T-cell (primary cell): ENCODE measurements at regions not wholly inside any gene's neighbourhood (a gene's known extent, or its start where the extent isn't known, plus 50 kb on each side); places are given as distances from the start of the nearest gene placed in this dataset.

ENCODE experiments used
- ATAC-seq, 4 experiments: fragments of 200-7000 bp in 3 of 4; fragments of 150-1000 bp in 1 of 4; cut with Tn5 transposase; replicated peaks in 1 of 4; 1 replicate in 3 of 4; 2 replicates in 1 of 4; pipeline ENCODE4 v1.10.0; 2021; ENCODE audit warnings: moderate library complexity in 3 of 4, mild to moderate bottlenecking in 2 of 4, moderate number of reproducible peaks in 1 of 4
- CTCF ChIA-PET, 2 donors: fragments of 300-600 bp; sonication (Branson Sonifier 250); formaldehyde crosslinking; loops; one replicate each; lab custom pipeline; 2022; ENCODE audit warnings: antibody characterized with exemption in 2 of 2; lab: Charles Lee
- POLR2A ChIA-PET, 2 donors: fragments of 300-600 bp; sonication (Branson Sonifier 250); formaldehyde crosslinking; loops; one replicate each; lab custom pipeline; 2022; ENCODE audit warnings: antibody characterized with exemption in 2 of 2; lab: Charles Lee
- DNase-seq, 35 experiments: peaks; one replicate each; pipeline versions ENCODE4 v3.0.0 to v3.0.0-alpha.2; 2013 to 2023
- H3K27ac ChIP-seq: one replicate; pipeline ENCODE4 v1.5.1; 2013; ENCODE audit warnings: low read length
- H3K27me3 ChIP-seq, 2 experiments: replicated peaks in 1 of 2; 1 replicate in 1 of 2; 2 replicates in 1 of 2; pipeline versions ENCODE4 v1.6.1 to v1.7.0; 2013; ENCODE audit warnings: low read length in 1 of 2, mixed read lengths in 1 of 2; ENCODE audit not compliant: control insufficient read depth in 2 of 2, insufficient read depth in 2 of 2; ENCODE audit errors: extremely low read depth in 1 of 2
- H3K36me3 ChIP-seq, 2 donors: 1 replicate in 1 of 2; 2 replicates in 1 of 2; pipeline versions ENCODE4 v1.6.1 to v1.7.0; 2013; ENCODE audit warnings: low read length in 1 of 2; ENCODE audit not compliant: control insufficient read depth in 2 of 2, insufficient read depth in 1 of 2; ENCODE audit errors: extremely low read depth in 1 of 2
- H3K4me1 ChIP-seq, 2 experiments: 1 replicate in 1 of 2; 2 replicates in 1 of 2; pipeline versions ENCODE4 v1.6.1 to v1.7.0; 2013; ENCODE audit warnings: low read length in 2 of 2, mixed read lengths in 1 of 2; ENCODE audit not compliant: insufficient read depth in 2 of 2, control insufficient read depth in 1 of 2; ENCODE audit errors: extremely low read depth in 1 of 2
- H3K4me3 ChIP-seq, 2 donors: 1 replicate in 1 of 2; 2 replicates in 1 of 2; pipeline versions ENCODE4 v1.5.1 to v1.7.0; 2013; ENCODE audit warnings: mild to moderate bottlenecking in 2 of 2, low read length in 1 of 2, moderate library complexity in 1 of 2; ENCODE audit not compliant: control insufficient read depth in 1 of 2; ENCODE audit errors: extremely low read depth in 1 of 2
- H3K9me3 ChIP-seq: 2 replicates; pipeline ENCODE4 v1.7.0; 2013
- H3K27ac Mint-ChIP-seq, 2 donors: one replicate each; pipeline ENCODE4 v1.8.0; 2020 to 2021; ENCODE audit warnings: mild to moderate bottlenecking in 2 of 2, mixed read lengths in 2 of 2
- H3K27me3 Mint-ChIP-seq, 2 donors: one replicate each; pipeline ENCODE4 v1.8.0; 2021 to 2022; ENCODE audit warnings: mixed read lengths in 2 of 2
- H3K36me3 Mint-ChIP-seq: one replicate; pipeline ENCODE4 v1.8.0; 2021; ENCODE audit warnings: mixed read lengths
- H3K4me1 Mint-ChIP-seq, 3 donors: one replicate each; pipeline ENCODE4 v1.8.0; 2020 to 2022; ENCODE audit warnings: mixed read lengths in 3 of 3, mild to moderate bottlenecking in 1 of 3
- H3K4me3 Mint-ChIP-seq, 3 donors: one replicate each; pipeline ENCODE4 v1.8.0; 2020 to 2022; ENCODE audit warnings: mild to moderate bottlenecking in 3 of 3, mixed read lengths in 3 of 3, moderate library complexity in 3 of 3
- H3K9me3 Mint-ChIP-seq, 3 donors: one replicate each; pipeline ENCODE4 v1.8.0; 2020 to 2022; ENCODE audit warnings: mixed read lengths in 3 of 3
- WGBS: methylation state at CpG from one replicate; pipeline ENCODE4 v1.1.5; 2013; ENCODE audit warnings: missing lambda C conversion rate; ENCODE audit not compliant: insufficient coverage; 5-methylcytosine and 5-hydroxymethylcytosine counted together

GRCh38 chr3:40855871-40856270, 331.1 kb downstream of the ZNF621 start:
- no peaks in the 10 kb centered on the region for H3K36me3 Mint-ChIP-seq
- no peak for ATAC-seq
- H3K27me3 Mint-ChIP-seq = peaks cover 0 to 3% of the 10 kb centered on the region in 2 donors
- CTCF ChIA-PET = no interaction called here
- 83% methylated on average over 1 of the region's 1 CpG for WGBS
- H3K36me3 ChIP-seq = no peaks in the 10 kb centered on the region
- no peak overlapping the region for H3K4me3 ChIP-seq
- POLR2A ChIA-PET = no interaction called here
- H3K27ac Mint-ChIP-seq = no peak overlapping the region
- H3K4me1 Mint-ChIP-seq = no peaks in the 10 kb centered on the region
- no peaks in the 10 kb centered on the region for H3K9me3 ChIP-seq
- no peak overlapping the region for H3K27ac ChIP-seq
- H3K9me3 Mint-ChIP-seq = no peaks in the 10 kb centered on the region
- no peaks in the 10 kb centered on the region for H3K4me1 ChIP-seq
- no peak for DNase-seq
- no peak overlapping the region for H3K4me3 Mint-ChIP-seq
- H3K27me3 ChIP-seq = no peaks in the 10 kb centered on the region

DNA sequence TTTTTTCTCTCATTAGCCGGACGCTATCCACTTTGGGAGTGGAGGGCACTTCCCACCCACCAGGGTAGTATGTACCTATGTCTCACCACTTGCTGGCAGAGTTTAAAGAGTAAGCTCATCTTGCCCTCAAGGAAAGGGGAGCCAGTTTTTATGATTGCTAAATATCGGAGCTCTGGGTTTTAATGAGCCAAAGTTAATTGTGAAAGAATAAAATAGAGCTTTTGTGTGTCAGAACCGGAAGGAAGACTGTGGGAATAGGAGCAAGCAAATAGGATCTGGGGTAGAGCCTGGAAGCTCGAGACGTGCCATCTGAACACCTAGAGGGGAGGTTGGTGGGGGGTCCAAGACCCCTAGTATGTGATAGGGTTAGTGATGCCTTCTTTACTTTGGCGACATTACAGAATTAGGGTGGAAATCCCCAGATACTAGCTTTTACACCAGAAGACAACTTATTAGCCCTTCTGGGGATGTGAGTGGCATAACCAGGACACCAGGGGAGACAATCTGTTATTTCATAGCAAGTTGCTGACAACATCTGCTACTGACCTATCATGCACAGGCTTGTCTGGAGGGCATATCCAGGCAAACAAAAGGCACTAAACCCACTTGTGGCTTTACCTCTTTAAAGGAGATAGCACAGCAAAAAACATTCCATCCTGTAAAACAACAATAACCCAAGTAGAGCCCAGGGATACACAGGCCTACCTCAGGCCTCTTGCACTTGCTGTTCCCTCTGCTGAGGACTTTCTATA, 333.8 kb downstream of the ZNF621 start:
- H3K27ac ChIP-seq = no peak overlapping the region

GRCh38 chr3:40862946-40863345, 336.4 kb upstream of the CTNNB1 start:
- Histone ChIP-seq H3K36me3 (no peaks in the 10 kb centered on the region), H3K4me1 (no peaks in the 10 kb centered on the region), H3K4me3 (no peak overlapping the region), H3K27ac (no peak overlapping the region), H3K27me3 (peaks cover 0 to under 1% of the 10 kb centered on the region in 2 experiments), H3K9me3 (no peaks in the 10 kb centered on the region)
- ChIA-PET POLR2A (no interaction called here), CTCF (no interaction called here)
- Mint-ChIP-seq H3K4me3 (no peak overlapping the region), H3K9me3 (no peaks in the 10 kb centered on the region), H3K27me3 (peaks cover 12 to 13% of the 10 kb centered on the region in 2 donors), H3K36me3 (no peaks in the 10 kb centered on the region), H3K27ac (no peak overlapping the region), H3K4me1 (no peaks in the 10 kb centered on the region)
- WGBS = 71% methylated on average over 1 of the region's 2 CpGs
- DNase-seq (no peak), ATAC-seq (no peak)

More for the DNA sequence above, 333.8 kb downstream of the ZNF621 start:
- DNase-seq (no peak), ATAC-seq (no peak)
- no peaks in the 10 kb centered on the region for H3K4me1 Mint-ChIP-seq
- H3K4me3 Mint-ChIP-seq = no peak overlapping the region
- no peaks in the 10 kb centered on the region for H3K9me3 Mint-ChIP-seq
- no peak overlapping the region for H3K27ac Mint-ChIP-seq
- H3K4me3 ChIP-seq = no peak overlapping the region
- no peaks in the 10 kb centered on the region for H3K9me3 ChIP-seq
- H3K4me1 ChIP-seq = no peaks in the 10 kb centered on the region
- WGBS = 69% methylated on average over 4 of the region's 7 CpGs
- H3K36me3 Mint-ChIP-seq = no peaks in the 10 kb centered on the region
- CTCF ChIA-PET = interaction anchor here in 1 of 2 donors (0.5 kb wide), 1 partner anchor 20 kb away, joined by 3 read pairs; no protein-coding TSS in a partner anchor
- no peaks in the 10 kb centered on the region for H3K36me3 ChIP-seq
- no peaks in the 10 kb centered on the region for H3K27me3 ChIP-seq
- H3K27me3 Mint-ChIP-seq = peaks cover 3 to 10% of the 10 kb centered on the region in 2 donors
- POLR2A ChIA-PET = interaction anchor here (0.6 to 0.7 kb wide), 2 partner anchors 115 to 1205 kb away, joined by 5 to 9 read pairs; no protein-coding TSS in a partner anchor

DNA sequence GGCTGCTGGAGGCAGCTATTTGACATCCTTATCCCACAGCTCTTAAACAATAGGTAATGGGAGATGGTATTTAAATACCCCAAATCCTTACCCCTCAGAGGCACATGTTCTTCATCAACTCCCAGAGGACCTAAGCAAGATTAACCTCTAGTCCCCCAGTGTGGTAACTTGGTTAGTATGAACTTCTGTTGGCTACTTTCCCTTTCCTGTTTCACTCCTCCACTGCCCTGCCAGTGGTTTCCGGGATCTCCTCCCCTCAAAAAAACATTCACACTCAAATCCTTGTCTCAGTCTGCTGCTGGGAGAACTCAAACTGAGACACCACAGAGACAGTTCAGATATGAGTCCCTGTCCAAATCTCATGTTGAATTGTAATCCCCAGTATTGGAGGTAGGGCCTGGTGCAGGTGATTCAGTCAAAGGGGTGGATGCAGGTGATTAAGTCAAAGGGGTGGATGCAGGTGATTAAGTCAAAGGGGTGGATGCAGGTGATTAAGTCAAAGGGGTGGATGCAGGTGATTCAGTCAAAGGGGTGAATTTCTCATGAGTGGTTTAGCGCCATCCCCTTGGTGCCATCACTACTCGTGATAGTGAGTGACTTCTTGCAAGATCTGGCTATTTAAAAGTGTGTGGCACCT, 335.0 kb upstream of the CTNNB1 start:
- Mint-ChIP-seq H3K4me1 (no peaks in the 10 kb centered on the region), H3K4me3 (no peak overlapping the region), H3K27ac (no peak overlapping the region), H3K36me3 (no peaks in the 10 kb centered on the region), H3K27me3 (peaks cover 12 to 13% of the 10 kb centered on the region in 2 donors), H3K9me3 (no peaks in the 10 kb centered on the region)
- POLR2A ChIA-PET = no interaction called here
- no peak overlapping the region for H3K4me3 ChIP-seq
- H3K4me1 ChIP-seq = no peaks in the 10 kb centered on the region
- no peaks in the 10 kb centered on the region for H3K9me3 ChIP-seq
- H3K27me3 ChIP-seq = peaks cover 0 to 3% of the 10 kb centered on the region in 2 experiments
- no peak overlapping the region for H3K27ac ChIP-seq
- DNase-seq = no peak
- no peaks in the 10 kb centered on the region for H3K36me3 ChIP-seq
- CTCF ChIA-PET = no interaction called here
- 88% methylated on average over 2 of the region's 3 CpGs for WGBS
- no peak for ATAC-seq

DNA sequence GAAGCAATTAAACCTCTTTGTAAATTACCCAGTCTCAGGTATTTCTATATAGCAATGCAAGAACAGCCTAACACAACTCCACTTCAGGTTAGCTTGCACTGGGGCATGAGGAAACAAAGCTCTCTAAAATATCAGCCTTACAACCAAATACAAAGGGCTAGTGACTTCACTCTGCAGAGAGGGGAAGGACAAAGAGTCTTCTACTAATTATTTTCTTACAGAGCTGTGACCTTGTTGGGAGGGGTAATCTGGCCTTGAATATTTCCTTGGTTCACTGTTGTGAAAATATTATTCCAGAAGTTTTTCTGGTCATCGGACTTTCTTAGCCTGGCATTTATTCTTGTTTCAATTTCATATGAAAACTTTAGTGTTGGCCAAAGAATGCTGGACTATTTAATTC, 334.4 kb upstream of the CTNNB1 start:
- WGBS = no CpG with 5 or more reads among the region's 1 CpG
- Mint-ChIP-seq H3K27me3 (peaks cover 12 to 13% of the 10 kb centered on the region in 2 donors), H3K9me3 (no peaks in the 10 kb centered on the region), H3K36me3 (no peaks in the 10 kb centered on the region), H3K4me1 (no peaks in the 10 kb centered on the region), H3K4me3 (no peak overlapping the region), H3K27ac (no peak overlapping the region)
- DNase-seq (no peak), ATAC-seq (no peak)
- H3K36me3 ChIP-seq = no peaks in the 10 kb centered on the region
- H3K9me3 ChIP-seq = no peaks in the 10 kb centered on the region
- peaks cover 0 to 4% of the 10 kb centered on the region in 2 experiments for H3K27me3 ChIP-seq
- POLR2A ChIA-PET = no interaction called here
- H3K4me3 ChIP-seq = no peak overlapping the region
- CTCF ChIA-PET = no interaction called here
- no peaks in the 10 kb centered on the region for H3K4me1 ChIP-seq
- H3K27ac ChIP-seq = no peak overlapping the region

- no peaks in the 10 kb centered on the region for H3K9me3 Mint-ChIP-seq
- ChIA-PET CTCF (no interaction called here), POLR2A (no interaction called here)
- ATAC-seq (no peak), DNase-seq (no peak)
- no peaks in the 10 kb centered on the region for H3K4me1 ChIP-seq
- no peaks in the 10 kb centered on the region for H3K4me1 Mint-ChIP-seq
- no peaks in the 10 kb centered on the region for H3K36me3 ChIP-seq
- no peak overlapping the region for H3K4me3 Mint-ChIP-seq
- no peaks in the 10 kb centered on the region for H3K36me3 Mint-ChIP-seq
- H3K27me3 Mint-ChIP-seq = peaks cover 16 to 24% of the 10 kb centered on the region in 2 donors
- 84% methylated on average over 3 of the region's 3 CpGs for WGBS
- peaks cover 0 to 10% of the 10 kb centered on the region in 2 experiments for H3K27me3 ChIP-seq
- no peak overlapping the region for H3K4me3 ChIP-seq
- no peak overlapping the region for H3K27ac Mint-ChIP-seq
- no peak overlapping the region for H3K27ac ChIP-seq
- no peaks in the 10 kb centered on the region for H3K9me3 ChIP-seq
Measured at GRCh38 chr3:40867797-40868196, 331.5 kb upstream of the CTNNB1 start.
